Hematopoietic multipotent progenitor cell treated with erythropoietin and hydrocortisone succinate and interleukin-3 and kit ligand, for 4 days (in vitro differentiated cells): ENCODE measurements at regions not wholly inside any gene's neighbourhood (a gene's known extent, or its start where the extent isn't known, plus 50 kb on each side); places are given as distances from the start of the nearest gene placed in this dataset.

ENCODE experiments used
- DNase-seq: peaks from one replicate; pipeline ENCODE4 v3.0.0-alpha.2; 2015

- peak; percentile 37 for DNase-seq
Measured at GRCh38 chr15:93861956-93862741, 369.2 kb upstream of the MCTP2 start.

GRCh38 chr15:93861413-93861812, 369.9 kb upstream of the MCTP2 start:
- DNase-seq = peak; percentile 88

- DNase-seq = no peak
Measured at GRCh38 chr15:93860701-93861100, 370.7 kb upstream of the MCTP2 start.

- DNase-seq = no peak
Measured at GRCh38 chr15:93859176-93859575, 372.2 kb upstream of the MCTP2 start.

GRCh38 chr15:93855181-93855826, 376.1 kb upstream of the MCTP2 start:
- DNase-seq = no peak

- DNase-seq = no peak
Measured at GRCh38 chr15:93854088-93854487, 377.3 kb upstream of the MCTP2 start.

- no peak for DNase-seq
Measured at GRCh38 chr15:93852761-93853160, 378.6 kb upstream of the MCTP2 start.

GRCh38 chr15:93848490-93848889, 382.9 kb upstream of the MCTP2 start:
- no peak for DNase-seq

- no peak for DNase-seq
Measured at GRCh38 chr15:93848076-93848475, 383.3 kb upstream of the MCTP2 start.

- no peak for DNase-seq
Measured at GRCh38 chr15:93846148-93846547, 385.2 kb upstream of the MCTP2 start.

- no peak for DNase-seq
Measured at GRCh38 chr15:93837450-93837849, 393.9 kb upstream of the MCTP2 start.

GRCh38 chr15:93835344-93835743, 396.0 kb upstream of the MCTP2 start:
- DNase-seq = no peak

- no peak for DNase-seq
Measured at GRCh38 chr15:93831641-93832040, 399.7 kb upstream of the MCTP2 start.

- DNase-seq = no peak
Measured at GRCh38 chr15:93830221-93831080, 400.9 kb upstream of the MCTP2 start.

- peak; percentile 83 for DNase-seq
Measured at GRCh38 chr15:93829115-93829870, 402.1 kb upstream of the MCTP2 start.

GRCh38 chr15:93826790-93827189, 404.6 kb upstream of the MCTP2 start:
- DNase-seq = no peak

- DNase-seq = no peak
Measured at GRCh38 chr15:93826293-93826692, 405.1 kb upstream of the MCTP2 start.

GRCh38 chr15:93825682-93826081, 405.7 kb upstream of the MCTP2 start:
- DNase-seq = no peak

GRCh38 chr15:93823971-93824913, 407.1 kb upstream of the MCTP2 start:
- no peak for DNase-seq

GRCh38 chr15:93820566-93820965, 410.8 kb upstream of the MCTP2 start:
- no peak for DNase-seq

- no peak for DNase-seq
Measured at GRCh38 chr15:93819826-93820225, 411.5 kb upstream of the MCTP2 start.

- no peak for DNase-seq
Measured at GRCh38 chr15:93816815-93817214, 414.5 kb upstream of the MCTP2 start.
